ENCODE measurements at regions not wholly inside any gene's neighbourhood (a gene's known extent, or its start where the extent isn't known, plus 50 kb on each side); places are given as distances from the start of the nearest gene placed in this dataset.
"Not testable (repeated sequence)": the region's sequence is repeated elsewhere in the genome, so short reads cannot be mapped to it uniquely, and the experiment has no call there.

DNA sequence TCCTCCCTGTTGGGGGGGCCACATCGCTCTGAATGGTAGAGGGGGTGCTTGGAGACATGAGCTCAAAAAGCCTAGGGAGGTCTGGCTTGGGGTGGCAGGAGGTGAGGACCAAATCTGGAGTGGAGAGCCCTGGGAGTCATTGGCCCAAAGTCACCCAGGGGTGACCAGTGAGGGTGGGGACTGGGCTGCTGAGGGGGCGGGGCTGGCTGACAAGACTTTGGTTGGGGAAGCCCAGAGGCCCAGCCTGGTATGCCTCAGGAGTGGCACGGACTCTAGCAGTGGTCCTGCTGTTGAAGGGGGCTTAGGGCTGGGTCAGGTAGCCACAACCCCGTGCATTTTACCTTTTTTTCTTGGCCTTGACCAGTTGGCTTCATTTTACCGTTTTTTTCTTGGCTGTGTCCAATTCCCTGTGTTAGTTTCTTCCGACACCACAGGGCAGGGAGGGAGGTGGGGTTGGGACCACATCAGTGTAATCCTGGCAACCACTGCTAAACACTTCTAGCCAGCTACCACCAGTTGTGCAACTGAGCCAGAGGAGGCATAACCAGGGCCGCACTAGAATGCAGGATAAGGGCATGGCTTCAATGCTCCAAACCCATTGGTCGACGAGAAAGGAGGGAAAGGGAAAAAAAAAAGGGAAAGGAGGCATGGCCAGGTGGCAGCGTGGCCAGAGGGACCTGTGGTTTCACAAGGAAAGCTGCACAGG is 105.3 kb upstream of the C2CD4B start:
- H3K4me3 ChIP-seq (ENCODE audit: low read length), result no peak overlapping the region
- no peaks in the 10 kb centered on the region for H3K36me3 ChIP-seq (ENCODE audit: control insufficient read depth, insufficient read depth, low read length)
- no peak overlapping the region for H3K27ac ChIP-seq (ENCODE audit: low read length)
- DNase-seq (ENCODE audit: low read depth, low spot score), result no peak
- WGBS (ENCODE audit: insufficient coverage, insufficient read length), result no CpG with 5 or more reads among the region's 10 CpGs
- peaks cover 2% of the 10 kb centered on the region; the same call in 1 of the 2 replicates for H3K9me3 ChIP-seq (ENCODE audit: control insufficient read depth, insufficient read depth, low read length)
- no peaks in the 10 kb centered on the region for H3K27me3 ChIP-seq (ENCODE audit: control insufficient read depth, insufficient read depth, low read length)
- no peaks in the 10 kb centered on the region for H3K4me1 ChIP-seq (ENCODE audit: control insufficient read depth, insufficient read depth, low read length)

DNA sequence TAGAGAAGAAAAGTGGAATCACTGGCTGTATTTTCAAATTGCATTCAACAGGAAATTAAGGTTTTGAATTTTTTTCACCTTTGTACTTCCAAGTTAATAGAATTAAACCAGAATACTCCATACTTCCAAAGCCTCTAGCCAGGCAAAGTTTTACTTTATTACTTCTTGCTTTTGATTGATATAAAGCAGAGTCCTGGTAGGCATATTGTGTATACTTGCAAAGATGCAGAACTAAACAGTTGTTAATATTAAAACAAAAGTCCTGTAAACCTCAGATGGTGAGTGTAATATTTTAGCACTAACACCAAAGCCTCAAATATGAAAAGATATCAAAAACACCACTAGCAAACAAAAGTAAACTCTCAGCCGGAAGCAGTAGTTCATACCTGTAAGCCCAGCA is 107.2 kb upstream of the C2CD4B start:
- WGBS (ENCODE audit: insufficient coverage, insufficient read length), result no CpG with 5 or more reads among the region's 1 CpG
- no peaks in the 10 kb centered on the region for H3K4me1 ChIP-seq (ENCODE audit: control insufficient read depth, insufficient read depth, low read length)
- DNase-seq (ENCODE audit: low read depth, low spot score), result no peak
- H3K27ac ChIP-seq (ENCODE audit: low read length), result no peak overlapping the region
- no peak overlapping the region for H3K4me3 ChIP-seq (ENCODE audit: low read length)
- H3K27me3 ChIP-seq (ENCODE audit: control insufficient read depth, insufficient read depth, low read length), result no peaks in the 10 kb centered on the region
- peaks cover 2% of the 10 kb centered on the region; the same call in 1 of the 2 replicates for H3K9me3 ChIP-seq (ENCODE audit: control insufficient read depth, insufficient read depth, low read length)
- no peaks in the 10 kb centered on the region for H3K36me3 ChIP-seq (ENCODE audit: control insufficient read depth, insufficient read depth, low read length)

DNA sequence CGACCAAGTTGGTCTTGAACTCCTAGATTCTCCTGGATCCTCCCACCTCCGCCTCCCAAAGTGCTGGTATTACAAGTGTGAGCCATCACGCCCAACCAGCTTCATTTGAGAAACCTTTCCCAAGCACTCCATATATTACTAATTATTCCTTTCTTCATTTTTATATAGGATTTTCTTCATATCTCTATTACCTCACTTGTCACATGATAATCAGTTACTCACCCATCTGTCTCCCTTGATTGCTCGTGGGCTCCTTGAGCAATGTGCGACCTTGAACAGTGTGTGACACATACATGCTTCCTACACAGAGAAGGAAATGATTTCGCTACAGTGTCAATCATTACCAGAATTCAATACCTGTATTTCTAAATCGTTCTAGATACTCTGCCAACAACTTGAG is 110.7 kb upstream of the C2CD4B start:
- no CpG with 5 or more reads among the region's 7 CpGs for WGBS (ENCODE audit: insufficient coverage, insufficient read length)
- Histone ChIP-seq H3K27ac (ENCODE audit: low read length) (no peak overlapping the region), H3K9me3 (ENCODE audit: control insufficient read depth, insufficient read depth, low read length) (no peaks in the 10 kb centered on the region), H3K4me1 (ENCODE audit: control insufficient read depth, insufficient read depth, low read length) (no peaks in the 10 kb centered on the region), H3K27me3 (ENCODE audit: control insufficient read depth, insufficient read depth, low read length) (no peaks in the 10 kb centered on the region), H3K4me3 (ENCODE audit: low read length) (no peak overlapping the region), H3K36me3 (ENCODE audit: control insufficient read depth, insufficient read depth, low read length) (no peaks in the 10 kb centered on the region)
- no peak for DNase-seq (ENCODE audit: low read depth, low spot score)

DNA sequence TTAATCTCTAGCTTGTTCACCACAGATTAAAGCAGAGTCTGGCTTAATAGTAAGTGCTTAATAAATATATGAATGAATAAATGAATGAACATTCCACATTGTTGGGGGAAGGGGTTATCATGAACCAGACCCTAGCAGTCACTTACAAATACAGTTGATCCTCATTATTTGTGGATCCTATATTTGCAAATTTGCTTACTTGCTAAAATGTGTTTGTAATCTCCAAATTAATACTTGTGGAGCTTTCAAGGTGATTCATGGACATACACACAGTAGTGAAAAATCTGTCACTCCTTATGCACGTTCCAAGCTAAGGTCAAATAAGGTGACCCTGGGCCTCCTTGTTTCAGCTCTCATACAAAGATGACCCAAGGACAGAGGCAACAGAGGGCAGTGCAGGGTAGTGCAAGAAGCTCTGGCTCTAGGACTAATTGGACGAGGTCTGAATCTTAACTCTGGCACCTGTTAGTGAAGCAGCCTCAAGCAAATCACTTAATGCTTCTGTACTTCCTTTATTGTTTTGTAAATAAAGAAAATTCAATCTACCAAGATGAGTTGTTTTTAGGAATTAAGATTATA is 112.8 kb upstream of the C2CD4B start:
- H3K27ac ChIP-seq (ENCODE audit: low read length), result no peak overlapping the region
- H3K9me3 ChIP-seq (ENCODE audit: control insufficient read depth, insufficient read depth, low read length), result no peaks in the 10 kb centered on the region
- no CpG with 5 or more reads among the region's 2 CpGs for WGBS (ENCODE audit: insufficient coverage, insufficient read length)
- H3K4me1 ChIP-seq (ENCODE audit: control insufficient read depth, insufficient read depth, low read length), result no peaks in the 10 kb centered on the region
- no peak for DNase-seq (ENCODE audit: low read depth, low spot score)
- no peaks in the 10 kb centered on the region for H3K27me3 ChIP-seq (ENCODE audit: control insufficient read depth, insufficient read depth, low read length)
- H3K4me3 ChIP-seq (ENCODE audit: low read length), result no peak overlapping the region
- no peaks in the 10 kb centered on the region for H3K36me3 ChIP-seq (ENCODE audit: control insufficient read depth, insufficient read depth, low read length)

DNA sequence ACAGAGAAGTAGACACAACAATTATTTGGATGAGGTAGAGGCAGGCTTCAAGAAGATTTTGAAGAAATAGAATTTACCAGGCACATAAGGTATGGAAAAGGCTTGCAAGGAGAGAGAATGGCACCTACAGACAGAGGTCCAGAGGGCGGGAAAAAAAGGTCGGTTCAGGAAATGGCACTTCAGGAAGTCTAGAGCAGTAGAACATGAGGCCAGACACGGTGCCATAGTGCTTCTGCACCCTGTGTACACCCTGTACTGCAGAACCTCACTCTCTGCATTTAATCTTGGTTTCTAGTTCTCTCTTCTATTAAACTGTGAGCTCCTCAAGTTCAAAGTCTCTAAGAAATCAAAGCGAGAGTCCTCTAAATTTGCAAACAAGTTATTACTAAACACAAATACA is 113.4 kb upstream of the C2CD4B start:
- no CpG with 5 or more reads among the region's 4 CpGs for WGBS (ENCODE audit: insufficient coverage, insufficient read length)
- Histone ChIP-seq H3K27ac (ENCODE audit: low read length) (no peak overlapping the region), H3K4me1 (ENCODE audit: control insufficient read depth, insufficient read depth, low read length) (no peaks in the 10 kb centered on the region), H3K4me3 (ENCODE audit: low read length) (no peak overlapping the region), H3K9me3 (ENCODE audit: control insufficient read depth, insufficient read depth, low read length) (no peaks in the 10 kb centered on the region), H3K36me3 (ENCODE audit: control insufficient read depth, insufficient read depth, low read length) (no peaks in the 10 kb centered on the region), H3K27me3 (ENCODE audit: control insufficient read depth, insufficient read depth, low read length) (no peaks in the 10 kb centered on the region)
- no peak for DNase-seq (ENCODE audit: low read depth, low spot score)

DNA sequence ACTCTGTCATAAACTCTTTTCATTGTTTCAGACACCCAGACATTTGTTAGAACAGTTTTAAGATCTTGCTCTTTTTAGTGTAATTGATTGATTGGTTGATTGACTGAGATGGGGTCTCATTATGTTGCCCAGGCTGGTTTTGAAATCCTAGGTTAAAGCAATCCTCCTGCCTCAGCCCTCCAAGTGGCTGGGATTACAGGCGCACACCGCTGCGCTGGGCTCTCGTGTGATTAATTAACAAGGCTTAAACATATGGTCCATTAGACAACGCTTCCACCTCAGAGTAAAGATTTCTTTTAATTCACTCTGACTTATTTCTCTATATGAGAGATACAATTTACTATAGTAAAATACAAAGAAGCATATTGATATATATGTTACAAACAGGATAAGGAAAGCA is 114.0 kb upstream of the C2CD4B start:
- H3K9me3 ChIP-seq (ENCODE audit: control insufficient read depth, insufficient read depth, low read length), result no peaks in the 10 kb centered on the region
- no peaks in the 10 kb centered on the region for H3K36me3 ChIP-seq (ENCODE audit: control insufficient read depth, insufficient read depth, low read length)
- H3K27me3 ChIP-seq (ENCODE audit: control insufficient read depth, insufficient read depth, low read length), result no peaks in the 10 kb centered on the region
- WGBS (ENCODE audit: insufficient coverage, insufficient read length), result no CpG with 5 or more reads among the region's 5 CpGs
- DNase-seq (ENCODE audit: low read depth, low spot score), result no peak
- no peak overlapping the region for H3K4me3 ChIP-seq (ENCODE audit: low read length)
- H3K4me1 ChIP-seq (ENCODE audit: control insufficient read depth, insufficient read depth, low read length), result no peaks in the 10 kb centered on the region
- H3K27ac ChIP-seq (ENCODE audit: low read length), result no peak overlapping the region

DNA sequence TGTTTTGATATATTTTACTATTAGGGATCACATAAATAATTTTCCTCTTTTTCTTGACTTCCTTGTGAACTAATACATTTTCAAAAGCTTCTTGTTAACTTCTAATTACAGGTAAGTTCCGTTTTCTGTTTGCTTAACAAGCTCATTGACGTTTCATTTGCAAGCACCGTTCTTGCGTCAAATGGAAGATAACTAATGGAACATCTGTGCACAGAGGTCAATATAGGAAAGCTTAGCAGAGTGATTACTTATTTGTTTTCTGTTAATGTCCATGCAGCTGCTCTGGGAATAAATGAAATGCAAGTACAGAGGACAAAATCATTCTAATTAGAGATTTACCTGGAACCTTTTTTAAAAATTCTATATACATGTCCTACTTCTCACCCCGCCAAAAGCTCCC is 115.5 kb upstream of the C2CD4B start:
- no peaks in the 10 kb centered on the region; the same call in 1 of the 2 replicates for H3K4me1 ChIP-seq (ENCODE audit: control insufficient read depth, insufficient read depth, low read length)
- H3K4me3 ChIP-seq (ENCODE audit: low read length), result no peak overlapping the region
- no peaks in the 10 kb centered on the region for H3K9me3 ChIP-seq (ENCODE audit: control insufficient read depth, insufficient read depth, low read length)
- WGBS (ENCODE audit: insufficient coverage, insufficient read length), result no CpG with 5 or more reads among the region's 5 CpGs
- DNase-seq (ENCODE audit: low read depth, low spot score), result no peak
- H3K36me3 ChIP-seq (ENCODE audit: control insufficient read depth, insufficient read depth, low read length), result no peaks in the 10 kb centered on the region
- H3K27me3 ChIP-seq (ENCODE audit: control insufficient read depth, insufficient read depth, low read length), result no peaks in the 10 kb centered on the region
- H3K27ac ChIP-seq (ENCODE audit: low read length), result no peak overlapping the region

DNA sequence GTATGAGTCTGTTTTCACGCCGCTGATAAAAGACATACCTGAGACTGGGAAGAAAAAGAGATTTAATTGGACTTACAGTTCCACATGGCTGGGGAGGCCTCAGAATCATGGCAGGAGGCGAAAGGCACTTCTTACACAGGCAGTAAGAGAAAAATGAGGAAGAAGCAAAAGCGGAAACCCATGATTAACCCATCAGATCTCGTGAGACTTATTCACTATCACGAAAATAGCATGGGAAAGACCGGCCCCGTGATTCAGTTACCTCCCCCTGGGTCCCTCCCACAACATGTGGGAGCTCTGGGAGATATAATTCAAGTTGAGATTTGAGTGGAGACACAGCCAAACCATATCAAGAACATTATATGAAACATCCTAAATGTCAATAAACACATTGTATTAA is 116.7 kb upstream of the C2CD4B start:
- H3K27ac ChIP-seq (ENCODE audit: low read length); H3K9me3 ChIP-seq (ENCODE audit: control insufficient read depth, insufficient read depth, low read length); H3K36me3 ChIP-seq (ENCODE audit: control insufficient read depth, insufficient read depth, low read length); H3K27me3 ChIP-seq (ENCODE audit: control insufficient read depth, insufficient read depth, low read length); H3K4me3 ChIP-seq (ENCODE audit: low read length); H3K4me1 ChIP-seq (ENCODE audit: control insufficient read depth, insufficient read depth, low read length); DNase-seq (ENCODE audit: low read depth, low spot score): not testable (repeated sequence)
- no CpG with 5 or more reads among the region's 8 CpGs for WGBS (ENCODE audit: insufficient coverage, insufficient read length)

DNA sequence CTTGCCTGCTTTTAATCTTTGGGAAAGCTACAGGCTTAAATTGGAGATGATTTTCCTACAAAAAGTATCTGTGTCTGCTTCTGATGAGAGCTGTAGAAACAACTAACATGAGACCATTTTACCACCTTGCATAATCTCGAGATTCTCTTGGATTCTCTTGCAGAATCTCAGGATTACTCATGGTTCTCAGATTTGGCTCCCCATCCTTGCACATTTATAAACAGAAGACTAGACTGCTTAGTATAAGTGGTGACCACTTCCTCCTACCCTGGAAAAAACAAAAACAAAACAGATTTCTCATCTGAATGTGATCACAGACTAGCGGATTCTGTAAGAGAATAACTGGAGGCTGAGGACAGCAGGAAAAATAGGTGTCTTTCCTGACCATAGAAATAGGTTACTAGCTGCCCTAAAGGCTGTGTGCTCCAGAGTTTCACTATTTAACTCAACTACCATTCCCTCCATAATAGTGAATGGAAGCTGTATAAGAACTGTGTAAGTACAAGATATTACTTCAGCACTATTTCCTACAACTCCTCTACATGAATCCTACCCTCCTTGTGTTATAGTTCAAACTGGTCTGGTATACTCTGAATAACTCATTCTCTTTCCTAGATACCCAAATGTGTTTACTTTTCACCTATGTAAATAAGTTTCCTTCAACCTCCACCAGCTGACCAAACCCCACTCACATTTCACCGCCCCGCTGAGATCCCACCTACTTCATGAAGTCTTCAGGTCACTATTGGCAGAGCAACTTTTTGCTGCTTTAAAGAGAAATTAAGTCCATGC is 122.2 kb upstream of the C2CD4B start:
- DNase-seq (ENCODE audit: low read depth, low spot score), result no peak
- H3K9me3 ChIP-seq (ENCODE audit: control insufficient read depth, insufficient read depth, low read length), result no peaks in the 10 kb centered on the region
- H3K4me1 ChIP-seq (ENCODE audit: control insufficient read depth, insufficient read depth, low read length), result peaks cover 1% of the 10 kb centered on the region; the same call in 1 of the 2 replicates
- H3K4me3 ChIP-seq (ENCODE audit: low read length), result no peak overlapping the region
- no peaks in the 10 kb centered on the region for H3K36me3 ChIP-seq (ENCODE audit: control insufficient read depth, insufficient read depth, low read length)
- WGBS (ENCODE audit: insufficient coverage, insufficient read length), result no CpG with 5 or more reads among the region's 4 CpGs
- H3K27me3 ChIP-seq (ENCODE audit: control insufficient read depth, insufficient read depth, low read length), result no peaks in the 10 kb centered on the region
- no peak overlapping the region for H3K27ac ChIP-seq (ENCODE audit: low read length)

DNA sequence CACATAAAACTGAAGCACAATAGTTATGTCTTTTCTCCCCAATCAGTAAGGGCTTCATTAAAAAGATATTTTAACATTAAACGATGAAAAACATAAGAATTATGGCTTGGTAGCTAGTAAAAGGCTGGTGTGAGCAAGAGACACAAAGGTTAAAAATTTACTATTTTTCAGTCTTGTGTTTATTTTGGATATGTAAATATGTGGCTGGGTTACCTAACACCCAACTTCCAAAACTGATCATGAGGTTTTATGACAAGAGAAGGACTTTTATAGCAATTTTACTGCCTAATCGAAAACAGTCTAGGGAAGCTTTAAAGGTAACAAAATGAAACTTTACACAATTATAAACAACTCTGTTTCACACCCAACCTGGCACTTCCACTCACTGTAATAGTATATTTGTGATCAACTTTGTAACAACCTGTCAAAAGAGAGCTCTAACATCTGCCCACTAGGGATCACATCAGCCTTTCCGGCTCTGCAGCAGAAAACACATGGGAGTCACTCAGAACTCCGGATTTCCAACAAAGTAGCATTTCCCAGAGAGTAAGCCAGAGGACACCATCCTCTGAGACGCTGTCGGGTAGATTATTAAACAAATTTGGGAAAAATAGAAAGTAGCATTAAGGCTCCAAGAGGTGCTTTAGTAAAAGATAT is 123.4 kb upstream of the C2CD4B start:
- no peak overlapping the region for H3K4me3 ChIP-seq (ENCODE audit: low read length)
- DNase-seq (ENCODE audit: low read depth, low spot score), result no peak
- no peaks in the 10 kb centered on the region for H3K36me3 ChIP-seq (ENCODE audit: control insufficient read depth, insufficient read depth, low read length)
- H3K27ac ChIP-seq (ENCODE audit: low read length), result no peak overlapping the region
- H3K4me1 ChIP-seq (ENCODE audit: control insufficient read depth, insufficient read depth, low read length), result peaks cover 1% of the 10 kb centered on the region; the same call in 1 of the 2 replicates
- H3K27me3 ChIP-seq (ENCODE audit: control insufficient read depth, insufficient read depth, low read length), result no peaks in the 10 kb centered on the region
- no CpG with 5 or more reads among the region's 6 CpGs for WGBS (ENCODE audit: insufficient coverage, insufficient read length)
- no peaks in the 10 kb centered on the region for H3K9me3 ChIP-seq (ENCODE audit: control insufficient read depth, insufficient read depth, low read length)
